ENCODE measurements at regions not wholly inside any gene's neighbourhood (a gene's known extent, or its start where the extent isn't known, plus 50 kb on each side); places are given as distances from the start of the nearest gene placed in this dataset.

GRCh38 chr5:135195270-135195608 lies 161.2 kb upstream of the PITX1 start:
- no peak for DNase-seq

- no peak for DNase-seq
Measured at GRCh38 chr5:135194573-135195269, 160.7 kb upstream of the PITX1 start.

- no peak for DNase-seq
Measured at GRCh38 chr5:135194126-135194488, 160.1 kb upstream of the PITX1 start.

- DNase-seq = no peak
Measured at GRCh38 chr5:135193213-135194125, 159.4 kb upstream of the PITX1 start.

- no peak for DNase-seq
Measured at GRCh38 chr5:135192351-135192750, 158.3 kb upstream of the PITX1 start.

GRCh38 chr5:135191084-135191826 lies 157.2 kb upstream of the PITX1 start:
- no peak for DNase-seq

- DNase-seq = no peak
Measured at GRCh38 chr5:135190416-135191083, 156.5 kb upstream of the PITX1 start.

- DNase-seq = no peak
Measured at GRCh38 chr5:135189024-135189423, 155.0 kb upstream of the PITX1 start.

GRCh38 chr5:135188233-135188914 lies 154.3 kb upstream of the PITX1 start:
- no peak for DNase-seq

- DNase-seq = no peak
Measured at GRCh38 chr5:135186662-135187522, 152.9 kb upstream of the PITX1 start.

GRCh38 chr5:135185481-135186065 lies 151.5 kb upstream of the PITX1 start:
- DNase-seq = no peak

GRCh38 chr5:135184646-135185045 lies 150.6 kb upstream of the PITX1 start:
- DNase-seq = no peak

GRCh38 chr5:135183464-135183863 lies 149.4 kb upstream of the PITX1 start:
- DNase-seq = no peak

- DNase-seq = no peak
Measured at GRCh38 chr5:135182675-135183074, 148.6 kb upstream of the PITX1 start.

GRCh38 chr5:135181653-135182052 lies 147.6 kb upstream of the PITX1 start:
- no peak for DNase-seq

GRCh38 chr5:135179308-135179980 lies 145.4 kb upstream of the PITX1 start:
- no peak for DNase-seq

GRCh38 chr5:135178476-135179155 lies 144.6 kb upstream of the PITX1 start:
- no peak for DNase-seq

GRCh38 chr5:135177591-135177990 lies 143.6 kb upstream of the PITX1 start:
- no peak for DNase-seq

- DNase-seq = no peak
Measured at GRCh38 chr5:135176991-135177390, 143.0 kb upstream of the PITX1 start.
